Prostate gland (tissue), 2 donors: ENCODE measurements at regions not wholly inside any gene's neighbourhood (a gene's known extent, or its start where the extent isn't known, plus 50 kb on each side); places are given as distances from the start of the nearest gene placed in this dataset.
A peak's percentile ranks its signal among the peaks of the same experiment; 100 is the strongest.

Experiments
- DNase-seq: peaks from one replicate; pipeline ENCODE4 v3.0.0-alpha.2; 2019; ENCODE audit warnings: low spot score
- H3K27ac ChIP-seq, 2 donors: fragments of 200-600 bp; sonication (generic); 2 replicates each; pipeline ENCODE4 v1.5.1; 2017 to 2019
- H3K27me3 ChIP-seq: fragments of 200-600 bp; sonication (generic); replicated peaks from 2 replicates; pipeline ENCODE4 v1.5.1; 2019; ENCODE audit not compliant: insufficient read depth
- H3K36me3 ChIP-seq, 2 donors: fragments of 200-600 bp; sonication (generic); 1 replicate in 1 of 2; 2 replicates in 1 of 2; pipeline versions ENCODE4 v1.5.1 to v1.8.1; 2017 to 2019
- H3K4me1 ChIP-seq: fragments of 200-600 bp; sonication (generic); replicated peaks from 2 replicates; pipeline ENCODE4 v1.5.1; 2019
- H3K4me3 ChIP-seq, 2 donors: fragments of 200-600 bp; sonication (generic); 2 replicates each; pipeline ENCODE4 v1.5.1; 2017 to 2019
- H3K9me3 ChIP-seq: fragments of 200-600 bp; sonication (generic); 2 replicates; pipeline ENCODE4 v1.5.1; 2017
- POLR2A ChIP-seq: fragments of 450-650 bp; IDR thresholded peaks from one replicate; pipeline ENCODE4 v1.6.1; 2016; ENCODE audit warnings: antibody characterized with exemption, mild to moderate bottlenecking
- POLR2AphosphoS5 ChIP-seq: sonication (generic); formaldehyde crosslinking; IDR thresholded peaks from one replicate; pipeline ENCODE4 v1.6.1; 2017; ENCODE audit warnings: antibody characterized with exemption
- WGBS: methylation state at CpG from one replicate; pipeline ENCODE4 v1.1.5; 2018; 5-methylcytosine and 5-hydroxymethylcytosine counted together
- intact Hi-C: fragments of 100-400 bp; cut with DNase I; formaldehyde crosslinking; loops from one replicate; pipeline ENCODE4 v1.14.2; 2022
- TF ChIP-seq, protein P1 (sequence below), 4 experiments: fragments of 200-600 bp in 2 of 4; fragments of 450-650 bp in 2 of 4; sonication (generic) in 2 of 4; IDR thresholded peaks; 1 replicate in 3 of 4; 2 replicates in 1 of 4; pipeline ENCODE4 v1.5.1; 2016 to 2019; ENCODE audit warnings: antibody characterized with exemption in 4 of 4, mild to moderate bottlenecking in 2 of 4, moderate library complexity in 2 of 4

DNA sequence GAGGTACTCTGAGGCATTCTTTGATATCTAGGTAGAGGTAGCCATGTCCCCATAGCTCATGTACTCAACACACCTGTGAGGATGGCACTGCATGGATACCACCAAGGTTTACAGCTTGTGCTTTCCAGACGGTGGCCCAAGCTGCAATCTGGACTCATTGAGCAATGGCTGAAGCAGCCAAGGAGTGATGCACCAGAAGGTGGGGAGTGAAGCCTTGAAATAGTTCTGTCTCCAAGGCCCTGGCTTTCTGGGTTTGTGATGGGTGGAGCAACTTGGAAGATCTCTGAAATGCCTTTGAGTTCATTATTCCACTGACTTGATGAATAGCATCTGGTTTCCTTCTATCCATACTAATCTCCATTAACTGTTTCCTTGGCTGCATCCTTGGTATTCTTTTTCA, 290.0 kb upstream of the NOVA1 start:
- no peaks in the 10 kb centered on the region for H3K4me1 ChIP-seq
- H3K4me3 ChIP-seq, result no peak overlapping the region
- H3K9me3 ChIP-seq, result no peaks in the 10 kb centered on the region
- intact Hi-C loops, result no loop called here
- TF ChIP-seq POLR2A (no peak), POLR2AphosphoS5 (no peak)
- TF ChIP-seq, protein P1, sequence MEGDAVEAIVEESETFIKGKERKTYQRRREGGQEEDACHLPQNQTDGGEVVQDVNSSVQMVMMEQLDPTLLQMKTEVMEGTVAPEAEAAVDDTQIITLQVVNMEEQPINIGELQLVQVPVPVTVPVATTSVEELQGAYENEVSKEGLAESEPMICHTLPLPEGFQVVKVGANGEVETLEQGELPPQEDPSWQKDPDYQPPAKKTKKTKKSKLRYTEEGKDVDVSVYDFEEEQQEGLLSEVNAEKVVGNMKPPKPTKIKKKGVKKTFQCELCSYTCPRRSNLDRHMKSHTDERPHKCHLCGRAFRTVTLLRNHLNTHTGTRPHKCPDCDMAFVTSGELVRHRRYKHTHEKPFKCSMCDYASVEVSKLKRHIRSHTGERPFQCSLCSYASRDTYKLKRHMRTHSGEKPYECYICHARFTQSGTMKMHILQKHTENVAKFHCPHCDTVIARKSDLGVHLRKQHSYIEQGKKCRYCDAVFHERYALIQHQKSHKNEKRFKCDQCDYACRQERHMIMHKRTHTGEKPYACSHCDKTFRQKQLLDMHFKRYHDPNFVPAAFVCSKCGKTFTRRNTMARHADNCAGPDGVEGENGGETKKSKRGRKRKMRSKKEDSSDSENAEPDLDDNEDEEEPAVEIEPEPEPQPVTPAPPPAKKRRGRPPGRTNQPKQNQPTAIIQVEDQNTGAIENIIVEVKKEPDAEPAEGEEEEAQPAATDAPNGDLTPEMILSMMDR (IDR thresholded peaks at IDR 0.05), result no peak
- H3K27me3 ChIP-seq, result no peaks in the 10 kb centered on the region
- no peak for DNase-seq
- H3K36me3 ChIP-seq, result no peaks in the 10 kb centered on the region
- WGBS, result 62% methylated on average over 1 of the region's 1 CpG
- H3K27ac ChIP-seq, result no peak overlapping the region

DNA sequence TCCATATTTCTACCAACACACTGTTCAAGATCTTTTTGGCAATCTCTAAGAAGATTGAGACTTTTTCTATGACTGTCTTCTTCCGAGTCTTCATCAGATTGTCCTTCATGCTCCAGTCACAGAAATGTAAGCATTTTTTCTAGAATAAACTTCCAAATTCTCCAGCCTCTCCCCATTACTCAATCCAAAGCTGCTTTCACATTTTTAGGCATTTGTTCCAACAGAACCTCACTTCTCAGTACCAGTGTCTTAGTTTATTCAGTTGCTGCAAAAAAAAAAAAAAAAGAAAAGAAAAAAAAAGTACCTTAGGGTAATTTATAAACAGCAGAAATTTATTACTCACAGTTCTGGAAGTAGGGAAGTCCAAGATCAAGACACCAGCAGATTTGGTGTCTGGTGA, 290.8 kb upstream of the NOVA1 start:
- no peak overlapping the region for H3K27ac ChIP-seq
- no peaks in the 10 kb centered on the region for H3K27me3 ChIP-seq
- H3K4me3 ChIP-seq, result no peak overlapping the region
- no peaks in the 10 kb centered on the region for H3K9me3 ChIP-seq
- intact Hi-C loops, result no loop called here
- no peak for DNase-seq
- H3K4me1 ChIP-seq, result no peaks in the 10 kb centered on the region
- H3K36me3 ChIP-seq, result no peaks in the 10 kb centered on the region
- no peak for TF ChIP-seq POLR2AphosphoS5
- TF ChIP-seq, protein P1 (IDR thresholded peaks at IDR 0.05), result no peak
- no peak for TF ChIP-seq POLR2A
- 88% methylated on average over 1 of the region's 1 CpG for WGBS

DNA sequence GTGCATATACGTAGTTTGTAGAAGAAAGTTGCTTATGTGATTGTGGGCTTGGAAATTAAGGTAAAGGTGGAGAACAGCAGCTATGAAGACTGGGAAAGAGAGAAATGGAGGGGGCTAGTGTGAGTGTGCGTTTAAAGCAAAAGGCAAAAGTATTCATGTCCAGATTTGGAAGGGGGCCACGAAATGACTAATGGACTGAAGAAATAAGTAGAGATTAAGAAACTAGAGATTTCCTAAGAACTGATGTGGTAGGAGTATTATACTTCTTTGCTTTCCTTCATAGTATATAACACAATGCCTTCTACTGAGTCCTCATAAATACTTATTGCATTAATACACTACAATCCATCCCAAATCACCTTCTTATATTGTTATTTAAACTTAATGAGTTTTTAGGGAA, 298.6 kb upstream of the NOVA1 start:
- no peaks in the 10 kb centered on the region for H3K4me1 ChIP-seq
- no peak overlapping the region for H3K4me3 ChIP-seq
- WGBS, result 77% methylated on average over 3 of the region's 3 CpGs
- H3K36me3 ChIP-seq, result no peaks in the 10 kb centered on the region
- no peak for TF ChIP-seq POLR2AphosphoS5
- no peak for TF ChIP-seq POLR2A
- TF ChIP-seq, protein P1 (IDR thresholded peaks at IDR 0.05), result no peak
- H3K27ac ChIP-seq, result no peak overlapping the region
- no peaks in the 10 kb centered on the region for H3K9me3 ChIP-seq
- no peak for DNase-seq
- no peaks in the 10 kb centered on the region for H3K27me3 ChIP-seq
- intact Hi-C loops, result no loop called here

DNA sequence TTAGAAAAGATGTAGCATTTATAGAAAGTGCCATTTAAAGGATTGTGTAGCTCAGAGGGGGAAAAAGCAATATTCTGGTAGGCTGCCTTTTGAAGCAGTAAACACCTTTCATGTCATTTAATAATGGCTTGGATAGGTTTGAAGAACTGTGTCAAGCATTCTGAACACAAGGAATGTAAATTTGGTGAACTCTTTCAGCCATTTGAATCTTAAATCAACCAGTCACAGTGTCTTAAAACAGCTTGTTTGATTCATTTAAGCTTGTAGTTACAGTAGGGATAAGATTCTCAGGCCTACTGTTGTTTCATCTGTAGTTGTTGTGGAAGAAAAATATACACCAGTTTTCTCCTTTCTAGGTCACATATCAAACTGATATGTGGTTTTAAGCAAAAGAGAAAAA, 299.4 kb upstream of the NOVA1 start:
- DNase-seq, result no peak
- Histone ChIP-seq H3K36me3 (no peaks in the 10 kb centered on the region), H3K9me3 (no peaks in the 10 kb centered on the region), H3K27ac (no peak overlapping the region), H3K4me3 (no peak overlapping the region), H3K4me1 (no peaks in the 10 kb centered on the region), H3K27me3 (no peaks in the 10 kb centered on the region)
- intact Hi-C loops, result no loop called here
- TF ChIP-seq POLR2AphosphoS5 (no peak), POLR2A (no peak)
- TF ChIP-seq, protein P1 (IDR thresholded peaks at IDR 0.05), result no peak

DNA sequence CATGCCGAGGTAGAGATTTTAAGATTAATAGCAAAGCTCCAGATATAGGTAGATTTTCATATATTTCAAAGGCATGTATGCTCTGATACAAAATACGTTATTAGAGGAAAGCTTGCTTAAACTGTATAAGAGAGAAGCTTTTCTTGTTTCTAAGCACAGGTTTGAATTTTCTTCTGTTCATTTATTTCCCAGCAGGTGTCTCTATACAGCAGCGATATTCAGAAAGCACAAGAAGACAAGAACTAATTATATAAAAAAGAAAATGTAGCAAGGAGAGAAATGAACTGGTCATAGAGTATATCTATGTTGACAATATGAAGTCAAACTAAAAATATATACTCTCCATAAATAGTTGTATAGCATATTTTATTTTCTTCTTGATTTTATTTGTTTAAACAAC, 307.4 kb upstream of the NOVA1 start:
- no peak for DNase-seq
- H3K4me1 ChIP-seq, result no peaks in the 10 kb centered on the region
- intact Hi-C loops, result no loop called here
- H3K36me3 ChIP-seq, result no peaks in the 10 kb centered on the region
- TF ChIP-seq, protein P1 (IDR thresholded peaks at IDR 0.05), result peak in 1 of 4 experiments; percentile 27
- TF ChIP-seq POLR2A (no peak), POLR2AphosphoS5 (no peak)
- no peaks in the 10 kb centered on the region for H3K9me3 ChIP-seq
- no peak overlapping the region for H3K27ac ChIP-seq
- H3K4me3 ChIP-seq, result no peak overlapping the region
- no peaks in the 10 kb centered on the region for H3K27me3 ChIP-seq
- WGBS, result 52% methylated on average over 3 of the region's 3 CpGs
